ENCODE measurements at regions not wholly inside any gene's neighbourhood (a gene's known extent, or its start where the extent isn't known, plus 50 kb on each side); places are given as distances from the start of the nearest gene placed in this dataset.
"Not testable (repeated sequence)": the region's sequence is repeated elsewhere in the genome, so short reads cannot be mapped to it uniquely, and the experiment has no call there.

DNA sequence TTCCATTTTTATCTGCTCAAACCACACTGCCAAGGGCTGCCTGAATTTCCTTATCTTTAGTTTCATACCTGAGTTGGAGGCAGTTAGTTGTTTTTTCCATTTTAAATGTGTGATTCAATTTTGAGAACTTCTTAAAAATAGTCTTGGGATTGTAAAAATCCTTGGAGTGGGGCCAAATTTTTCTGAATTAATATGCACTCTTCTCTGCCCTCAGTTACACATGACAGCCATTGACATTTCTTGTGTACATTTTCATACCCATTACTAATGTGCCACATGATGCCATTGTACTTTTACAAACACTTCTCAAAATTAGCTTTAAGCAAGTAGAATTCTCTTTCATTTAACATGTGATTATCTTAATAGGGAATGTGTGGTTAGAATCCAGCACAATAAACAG lies 141.7 kb downstream of the C3orf38 start:
- no peak for DNase-seq (ENCODE audit: low spot score)

DNA sequence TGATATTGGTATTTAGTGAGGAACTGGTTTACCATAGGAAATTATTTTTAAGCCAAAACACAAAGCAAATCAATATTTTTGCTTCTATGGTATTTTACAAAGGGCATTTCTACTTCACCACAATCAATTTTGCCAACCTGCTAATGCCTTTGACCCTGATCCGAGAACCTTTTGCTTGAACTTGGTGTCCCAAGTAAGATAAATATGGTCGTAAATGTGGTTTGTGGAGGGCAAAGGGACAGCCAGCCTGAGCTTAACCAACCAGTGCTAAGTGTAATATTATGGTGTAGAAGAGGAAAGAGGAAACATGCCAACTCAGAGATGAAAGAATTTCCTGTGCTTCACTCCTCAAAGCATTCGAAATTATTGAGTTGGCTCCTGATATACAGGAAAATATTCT lies 148.4 kb downstream of the C3orf38 start:
- no peak for DNase-seq (ENCODE audit: low spot score)

DNA sequence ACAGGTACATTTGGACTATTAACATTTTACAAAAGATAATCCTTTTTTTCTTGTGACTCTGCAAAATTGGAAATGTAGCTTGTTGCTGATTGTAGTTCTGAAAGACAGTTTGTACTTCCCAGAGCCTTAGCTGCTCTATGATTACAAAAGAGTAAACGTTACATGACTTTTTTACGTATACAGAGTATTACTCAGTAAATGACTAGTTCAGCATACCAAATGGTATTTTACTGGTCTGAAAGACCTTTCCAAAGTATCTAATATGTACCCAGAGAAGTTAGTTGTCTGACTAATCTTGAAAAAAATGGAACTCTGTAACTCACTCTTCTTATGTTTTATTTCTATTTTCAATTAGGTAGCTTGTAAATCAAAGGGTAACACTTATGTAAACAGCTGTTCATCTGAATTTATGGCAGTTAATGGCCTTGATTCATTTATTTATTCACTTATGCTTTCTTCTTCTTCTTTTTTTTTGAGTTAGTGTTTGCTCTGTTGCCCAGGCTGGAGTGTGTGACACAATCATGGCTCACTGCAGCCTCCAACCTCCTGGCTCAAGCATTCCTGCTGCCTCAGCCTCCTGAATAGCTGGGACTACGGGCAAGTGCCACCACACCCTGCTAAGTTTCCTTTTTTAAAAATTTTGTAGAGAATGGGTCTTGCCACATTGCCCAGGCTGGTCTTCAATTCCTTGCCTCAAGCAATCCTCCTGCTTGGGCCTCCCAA lies 151.7 kb downstream of the C3orf38 start:
- DNase-seq (ENCODE audit: low spot score), result no peak

DNA sequence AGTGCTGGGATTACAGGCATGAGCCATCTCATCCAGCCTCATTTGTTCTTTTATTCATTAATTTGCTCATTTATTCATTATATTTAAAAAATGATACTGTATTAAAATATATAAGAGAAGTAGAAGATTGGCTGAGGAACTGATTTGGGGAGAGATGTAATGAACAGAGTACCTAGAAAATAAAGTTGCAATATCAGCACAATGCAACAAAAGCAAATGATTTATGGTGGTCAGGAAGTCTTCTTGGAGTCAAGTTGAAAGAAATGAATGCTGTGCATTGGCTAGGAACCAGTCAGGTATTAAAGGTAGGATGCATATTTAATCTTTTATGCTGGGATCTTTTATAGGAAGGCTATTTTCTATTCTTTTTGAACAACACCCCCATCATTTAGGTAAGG lies 152.2 kb downstream of the C3orf38 start:
- DNase-seq (ENCODE audit: low spot score), result no peak

DNA sequence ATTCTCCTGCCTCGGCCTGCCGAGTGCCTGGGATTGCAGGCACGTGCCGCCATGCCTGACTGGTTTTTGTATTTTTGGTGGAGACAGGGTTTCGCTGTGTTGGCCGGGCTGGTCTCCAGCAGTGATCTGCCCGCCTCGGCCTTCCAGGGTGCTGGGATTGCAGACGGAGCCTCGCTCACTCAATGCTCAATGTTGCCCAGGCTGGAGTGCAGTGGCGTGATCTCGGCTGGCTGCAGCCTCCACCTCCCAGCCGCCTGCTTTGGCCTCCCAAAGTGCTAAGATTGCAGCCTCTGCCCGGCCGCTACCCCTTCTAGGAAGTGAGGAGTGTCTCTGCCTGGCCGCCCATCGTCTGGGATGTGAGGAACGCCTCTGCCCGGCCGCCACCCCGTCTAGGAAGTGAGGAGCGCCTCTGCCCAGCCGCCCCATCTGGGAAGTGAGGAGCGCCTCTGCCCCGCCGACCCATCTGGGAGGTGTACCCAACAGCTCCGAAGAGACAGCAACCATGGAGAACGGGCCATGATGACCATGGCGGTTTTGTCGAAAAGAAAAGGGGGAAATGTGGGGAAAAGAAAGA lies 153.7 kb downstream of the C3orf38 start:
- not testable (repeated sequence) for DNase-seq (ENCODE audit: low spot score)

DNA sequence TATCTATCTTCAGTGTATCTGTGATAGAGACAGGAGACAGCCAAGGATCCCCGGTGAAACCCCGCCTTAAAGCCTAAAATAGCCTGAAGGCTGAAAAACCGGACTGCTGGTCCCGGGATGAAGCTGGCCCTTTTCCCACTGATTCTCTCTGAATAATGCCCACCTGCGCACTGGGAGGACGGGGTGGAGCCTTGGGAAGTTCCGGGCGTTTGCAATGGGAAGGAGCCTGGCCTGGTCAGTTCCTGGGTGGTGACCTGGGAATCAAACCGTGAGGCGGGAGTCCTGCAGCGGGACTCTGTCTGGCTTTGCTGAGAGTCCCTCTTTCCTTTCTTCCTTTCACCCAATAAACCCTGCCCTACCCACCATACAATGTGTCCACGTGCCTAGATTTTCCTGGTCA lies 157.9 kb downstream of the C3orf38 start:
- DNase-seq (ENCODE audit: low spot score), result no peak

DNA sequence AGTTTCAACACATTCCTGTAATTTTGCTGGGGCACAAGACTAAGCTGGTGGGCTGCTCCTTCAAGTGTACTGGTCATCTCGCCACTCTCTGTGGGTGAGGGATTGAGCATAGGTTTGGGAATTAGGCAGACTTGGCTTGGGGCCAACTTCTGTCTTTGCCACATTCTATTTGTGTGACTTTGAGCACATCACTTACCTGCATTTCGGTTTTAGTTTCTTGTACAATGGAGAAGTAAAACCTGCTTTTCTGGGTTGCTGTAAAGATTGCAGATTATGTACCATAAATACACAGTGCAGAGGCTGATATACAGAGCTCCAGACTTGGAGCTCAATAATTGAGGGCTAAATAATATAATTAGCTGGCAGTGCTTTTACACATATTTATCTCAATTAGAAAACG lies 162.1 kb downstream of the C3orf38 start:
- no peak for DNase-seq (ENCODE audit: low spot score)

DNA sequence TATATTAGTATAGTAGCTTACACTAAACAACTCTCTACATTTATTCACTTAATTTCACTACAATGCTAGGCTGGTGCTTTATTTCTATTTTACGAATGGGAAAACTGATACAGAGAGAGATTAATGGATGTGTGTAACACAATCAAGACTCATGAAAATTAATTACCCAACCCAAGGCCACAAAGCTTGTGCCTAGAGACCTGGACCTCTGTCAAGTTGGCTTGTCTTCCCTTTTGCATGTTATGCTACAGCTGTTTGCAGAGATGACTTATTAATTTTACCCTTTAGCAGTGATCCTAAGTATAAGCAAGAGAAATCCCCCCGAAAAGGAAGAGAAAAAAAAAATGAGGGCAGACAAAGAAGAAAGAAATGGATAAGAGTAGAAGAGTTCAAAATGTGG lies 162.5 kb downstream of the C3orf38 start:
- no peak for DNase-seq (ENCODE audit: low spot score)

DNA sequence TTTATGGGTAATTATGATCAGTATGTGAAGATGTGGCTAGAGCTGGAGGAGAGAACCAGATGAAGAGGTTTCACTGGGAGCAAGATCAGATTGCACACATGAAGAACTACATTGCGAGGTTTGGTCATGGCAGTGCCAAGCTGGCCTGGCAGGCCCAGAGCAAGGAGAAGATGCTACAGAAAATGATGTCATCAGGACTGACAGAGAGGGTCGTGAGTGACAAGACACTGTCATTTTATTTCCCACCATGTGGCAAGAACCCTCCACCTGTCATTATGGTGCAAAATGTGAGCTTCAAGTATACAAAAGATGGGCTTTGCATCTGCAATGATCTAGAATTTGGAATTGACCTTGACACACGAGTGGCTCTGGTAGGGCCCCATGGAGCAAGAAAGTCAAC lies 168.3 kb downstream of the C3orf38 start:
- no peak for DNase-seq (ENCODE audit: low spot score)

DNA sequence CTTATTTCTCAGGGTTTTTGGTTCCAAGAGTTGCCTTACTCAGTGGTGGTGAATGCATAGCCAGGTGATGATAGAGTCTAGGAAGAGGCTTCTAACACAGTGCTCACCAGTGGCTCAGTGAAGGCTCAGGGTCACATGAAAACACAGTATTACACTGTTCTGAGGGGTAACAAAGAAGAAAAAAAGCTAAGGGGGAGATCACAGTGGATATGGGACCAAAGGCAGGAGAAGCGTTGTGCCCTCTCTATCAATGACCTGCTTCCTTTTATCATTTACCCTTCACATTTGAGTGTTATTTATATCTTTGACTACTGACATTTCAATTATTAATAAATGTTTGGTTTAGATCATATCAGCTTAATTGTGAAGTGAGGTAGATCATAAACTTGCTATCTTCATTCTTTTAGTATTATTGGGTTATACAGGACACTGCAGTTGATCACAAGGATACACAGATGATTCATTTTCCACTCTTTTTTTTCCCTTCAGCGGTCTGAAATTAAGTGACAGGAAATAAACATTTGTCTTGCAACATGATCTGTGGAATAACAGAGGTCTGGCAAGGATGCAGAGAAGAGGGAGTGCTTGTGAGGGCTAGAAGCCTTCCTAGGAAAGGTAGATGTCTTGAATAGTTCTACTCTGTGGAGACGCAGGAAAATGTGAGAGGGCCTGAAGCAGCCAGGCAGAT lies 171.7 kb downstream of the C3orf38 start:
- DNase-seq (ENCODE audit: low spot score), result no peak

DNA sequence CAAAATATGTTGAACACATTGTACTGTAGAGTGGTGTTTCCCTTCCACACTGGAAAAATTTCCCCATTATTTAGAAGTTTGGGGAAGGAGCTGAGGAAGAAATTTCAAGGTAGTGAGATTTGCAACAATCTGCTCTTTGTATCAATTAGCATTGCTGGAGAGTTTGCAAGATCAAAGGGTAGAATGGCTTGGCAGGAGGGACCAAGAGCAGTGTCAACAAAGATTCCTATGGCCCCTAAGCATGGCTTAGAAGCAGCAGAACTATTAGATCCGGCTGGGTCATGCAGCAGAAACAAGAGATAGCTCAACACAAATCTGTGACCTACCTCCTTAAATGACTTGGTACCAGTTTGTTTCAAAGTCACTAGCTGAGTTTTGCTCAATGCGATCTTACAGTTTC lies 175.0 kb downstream of the C3orf38 start:
- DNase-seq (ENCODE audit: low spot score), result no peak

DNA sequence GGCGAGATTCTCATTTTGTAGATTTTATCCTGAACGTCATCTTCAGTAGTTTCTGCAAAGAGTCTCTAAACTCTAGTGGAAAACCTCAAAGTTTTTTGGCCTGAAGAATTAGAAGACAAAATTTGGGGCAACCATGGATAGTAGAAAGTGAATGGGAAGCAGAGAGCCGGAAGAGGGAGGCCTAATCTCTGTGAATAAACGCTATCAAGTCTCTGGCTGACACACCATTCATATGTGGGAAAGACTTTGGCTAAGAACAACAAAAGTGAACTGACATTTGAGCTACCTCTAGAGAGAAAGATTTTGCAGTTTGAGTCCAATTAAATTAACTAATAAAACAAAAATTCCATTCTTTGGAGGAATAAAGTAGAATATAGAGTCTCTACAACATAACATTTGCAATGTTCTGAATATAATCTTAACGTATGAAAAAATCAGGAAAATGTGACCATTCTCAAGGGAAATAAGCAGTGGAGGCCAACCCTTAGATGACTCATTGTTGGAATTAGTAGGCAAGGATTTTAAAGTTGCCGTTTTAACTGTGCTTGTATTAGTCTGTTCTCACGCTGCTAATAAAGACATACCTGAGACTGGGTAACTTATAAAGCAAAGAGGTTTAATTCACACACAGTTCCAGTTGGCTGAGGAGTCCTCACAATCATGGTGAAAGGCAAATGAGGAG lies 184.6 kb downstream of the C3orf38 start:
- no peak for DNase-seq (ENCODE audit: low spot score)

DNA sequence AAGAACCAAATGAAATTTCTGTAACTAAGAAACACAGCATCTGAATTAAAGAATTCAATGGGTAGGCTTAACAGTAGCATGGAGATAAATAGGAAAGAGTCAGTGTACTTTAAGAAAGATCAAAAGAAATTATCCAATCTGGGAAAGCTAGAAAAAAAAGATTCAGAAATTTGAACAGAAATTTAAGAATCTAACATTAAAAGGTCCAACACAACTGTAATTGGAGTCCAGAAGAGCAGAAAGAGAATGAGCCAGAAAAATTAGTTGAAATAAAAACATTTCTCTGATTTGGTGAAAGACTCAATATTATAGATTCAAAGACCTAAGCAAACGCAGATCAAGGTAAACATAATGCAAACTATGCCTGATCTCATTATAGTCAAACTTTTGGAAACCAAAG lies 187.1 kb downstream of the C3orf38 start:
- no peak for DNase-seq (ENCODE audit: low spot score)

DNA sequence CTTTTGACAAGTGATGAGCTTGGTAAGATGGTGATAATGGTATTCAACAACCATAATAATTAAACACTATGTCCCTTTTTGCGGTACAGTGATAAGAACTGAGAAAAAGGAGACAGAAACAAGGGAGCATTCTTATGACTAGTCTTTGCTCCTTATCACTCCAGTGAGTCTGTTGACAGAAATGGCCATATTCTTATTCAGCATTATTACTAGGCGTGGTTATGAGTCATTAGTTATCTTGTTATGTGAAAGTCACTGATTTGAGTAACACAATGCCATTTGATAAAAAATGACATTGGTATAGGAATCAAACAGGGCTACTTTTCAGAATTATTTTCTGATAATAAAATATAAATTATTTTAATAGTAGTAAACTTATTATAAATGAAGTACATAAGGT lies 193.5 kb downstream of the C3orf38 start:
- no peak for DNase-seq (ENCODE audit: low spot score)

DNA sequence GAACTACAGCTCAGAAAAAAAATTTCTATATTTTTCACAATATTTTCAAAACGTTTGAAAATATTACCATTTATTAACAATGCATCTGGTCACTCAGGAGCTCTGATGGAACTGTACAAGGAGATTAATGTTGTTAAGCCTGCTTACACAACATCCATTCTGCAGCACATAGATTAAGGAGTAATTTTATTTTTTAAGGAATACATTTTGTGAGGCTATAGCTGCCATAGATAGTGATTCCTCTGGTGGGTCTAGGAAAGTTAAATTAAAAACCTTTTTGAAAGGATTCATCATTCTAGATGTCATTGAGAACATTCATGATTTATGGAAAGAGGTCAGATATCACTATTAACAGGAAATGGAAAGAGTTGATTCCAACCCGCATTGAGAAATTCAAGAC lies 196.9 kb downstream of the C3orf38 start:
- DNase-seq (ENCODE audit: low spot score), result no peak

DNA sequence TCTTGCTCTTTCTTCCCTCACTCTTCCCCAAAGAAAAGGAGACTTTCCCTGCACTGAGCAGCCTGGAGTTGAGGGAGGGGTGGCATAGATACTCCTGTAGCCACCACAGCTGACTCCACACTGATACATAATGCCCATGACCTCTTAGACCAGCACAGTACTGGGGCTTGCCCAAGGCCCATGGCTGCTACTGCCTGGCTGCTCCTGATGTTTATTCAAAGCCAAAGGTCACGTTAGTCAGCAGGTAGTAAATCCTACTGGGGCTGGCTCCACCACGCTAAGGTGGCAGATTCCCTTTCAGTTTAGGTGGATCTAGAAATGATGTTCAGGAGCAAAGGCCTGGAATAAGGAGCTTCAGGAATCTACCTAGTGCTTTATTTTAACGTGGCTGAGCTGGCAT lies 212.7 kb downstream of the C3orf38 start:
- no peak for DNase-seq (ENCODE audit: low spot score)

DNA sequence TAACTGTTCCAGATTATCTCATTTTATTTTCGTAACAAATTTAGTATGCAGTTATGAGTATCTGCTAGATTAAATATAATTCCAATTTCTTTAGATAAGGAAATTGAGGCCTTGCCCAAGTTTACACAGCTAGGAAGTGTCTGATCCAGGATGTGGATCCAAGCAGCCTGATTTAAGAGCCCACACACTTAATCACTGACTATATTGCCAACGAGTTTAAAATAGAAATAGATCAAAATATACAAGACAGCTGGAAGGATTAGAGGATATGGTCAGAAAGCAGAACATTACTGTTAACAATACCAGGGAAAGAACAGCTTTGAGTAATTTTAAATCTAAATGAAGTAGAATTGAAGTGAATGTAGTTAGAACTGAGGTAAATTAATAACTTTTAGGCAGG lies 215.2 kb downstream of the C3orf38 start:
- no peak for DNase-seq (ENCODE audit: low spot score)

DNA sequence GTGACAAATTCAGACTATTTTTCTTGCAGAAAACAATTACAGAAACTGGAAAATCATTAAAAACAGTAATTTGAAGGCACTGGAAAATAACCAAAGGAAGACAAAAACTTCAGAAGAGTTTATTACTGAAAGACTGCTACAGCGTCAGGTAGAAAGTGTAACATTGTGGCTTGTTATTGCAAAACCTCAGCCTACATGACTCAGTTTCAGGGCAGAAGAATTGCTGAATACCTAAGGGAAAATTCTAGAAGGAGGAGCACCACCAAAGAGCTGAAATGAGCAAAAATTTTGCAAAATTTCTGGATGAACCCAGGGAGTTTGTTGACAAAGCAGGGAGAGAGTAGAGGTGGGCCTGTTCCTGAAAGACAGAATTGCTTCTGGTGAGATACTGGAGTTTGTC lies 219.6 kb downstream of the C3orf38 start:
- no peak for DNase-seq (ENCODE audit: low spot score)

DNA sequence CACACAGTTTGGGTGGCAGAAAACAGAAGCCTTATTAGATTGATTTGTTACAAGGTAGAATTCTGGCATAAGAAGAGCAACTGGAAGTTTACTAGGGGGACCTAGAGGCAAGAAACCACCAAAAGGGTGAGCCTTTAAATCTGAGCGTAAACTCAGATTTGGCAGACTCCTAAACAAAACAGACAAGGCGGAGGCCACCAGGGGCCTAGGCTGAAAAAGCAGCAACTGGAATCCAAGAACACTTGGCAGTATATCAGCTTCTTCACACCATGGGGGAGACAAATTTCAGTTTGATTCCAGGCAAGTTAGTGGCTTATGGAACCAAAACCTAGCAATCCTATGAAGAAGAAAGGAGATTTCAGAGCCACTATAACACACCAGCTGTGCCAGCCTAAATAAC lies 220.0 kb downstream of the C3orf38 start:
- DNase-seq (ENCODE audit: low spot score), result no peak

DNA sequence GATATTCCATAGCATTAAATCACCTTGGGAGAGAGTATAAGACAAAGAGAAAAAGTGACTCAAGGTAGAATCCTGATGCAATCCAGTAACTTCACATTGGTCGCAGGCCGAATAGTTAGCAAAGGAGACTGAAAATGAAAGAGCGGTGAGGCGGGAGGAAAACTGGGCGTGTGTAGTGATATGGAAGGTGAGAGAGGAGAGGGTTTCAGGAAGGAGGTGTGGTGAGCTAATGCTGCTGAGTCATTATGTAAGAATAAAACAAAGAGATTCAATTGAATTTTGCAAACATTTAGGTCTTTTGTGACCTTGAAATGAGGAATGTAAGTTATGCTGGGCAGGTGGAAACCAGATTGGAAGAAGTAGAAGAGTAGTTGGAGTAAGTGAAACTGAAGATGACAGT lies 235.3 kb downstream of the C3orf38 start:
- no peak for DNase-seq (ENCODE audit: low spot score)

DNA sequence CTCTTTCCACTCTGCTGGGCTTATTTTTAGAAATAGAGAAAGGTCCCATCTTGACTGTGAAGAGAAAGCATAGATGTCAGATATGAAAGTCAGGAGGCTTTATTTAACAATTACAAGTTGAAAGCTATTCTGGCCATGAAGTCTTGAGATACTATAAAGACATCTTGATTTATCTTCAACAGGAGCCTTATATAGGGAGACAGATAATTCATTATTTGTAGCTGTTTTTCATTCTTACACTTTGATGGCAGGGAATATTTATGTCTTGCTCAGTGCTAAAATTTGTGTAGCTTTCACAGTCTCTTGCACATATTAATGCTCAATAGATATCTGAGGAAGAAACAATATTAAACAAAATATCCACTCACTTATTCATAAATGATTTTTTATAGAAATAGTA lies 248.8 kb downstream of the C3orf38 start:
- DNase-seq (ENCODE audit: low spot score), result no peak

DNA sequence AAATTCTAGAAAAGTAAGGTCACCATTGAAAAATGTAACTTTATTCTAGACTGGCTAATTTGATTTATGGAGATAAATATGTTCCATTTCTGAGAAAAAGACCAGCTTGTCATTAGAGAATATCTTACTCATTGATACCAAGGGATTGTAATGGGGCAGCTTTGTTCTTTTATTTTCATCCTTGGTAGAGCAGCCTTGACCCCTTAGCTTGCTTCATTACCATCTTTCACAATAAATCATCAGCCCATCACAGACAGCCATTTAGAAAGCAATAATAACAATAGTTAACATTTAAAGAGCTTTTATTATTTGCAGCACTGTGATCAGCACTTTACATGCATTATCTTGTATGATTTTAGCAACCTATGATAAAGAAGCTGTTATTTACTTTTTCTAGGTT lies 253.6 kb downstream of the C3orf38 start:
- DNase-seq (ENCODE audit: low spot score), result no peak

DNA sequence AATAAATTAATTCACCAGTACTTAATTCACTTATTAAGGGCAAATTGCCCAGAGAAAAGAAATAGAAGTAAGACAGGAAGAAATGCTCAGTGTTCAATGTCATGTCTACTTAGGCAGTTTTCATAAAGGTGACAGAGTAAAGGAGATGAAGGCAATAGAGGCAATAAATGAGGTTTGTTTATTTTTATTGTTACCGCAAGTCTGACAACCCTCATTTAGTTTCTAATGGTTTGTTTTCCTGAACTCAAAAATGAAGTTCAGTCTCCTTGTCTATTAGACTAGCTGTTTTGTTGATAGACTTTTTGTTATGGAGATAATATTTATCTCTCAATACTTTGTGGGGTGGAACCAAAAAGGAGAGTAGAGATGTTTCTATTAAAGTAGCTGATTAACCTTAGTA lies 258.3 kb downstream of the C3orf38 start:
- no peak for DNase-seq (ENCODE audit: low spot score)

All from germinal center (tissue), 1 donor.